Testis (tissue), 2 donors: ENCODE measurements at regions not wholly inside any gene's neighbourhood (a gene's known extent, or its start where the extent isn't known, plus 50 kb on each side); places are given as distances from the start of the nearest gene placed in this dataset.

Source experiments
- DNase-seq: peaks from one replicate; pipeline ENCODE4 v3.0.0-alpha.2; 2019
- H3K27ac ChIP-seq, 2 donors: fragments of 200-600 bp; sonication (generic); one replicate each; pipeline ENCODE4 v1.5.1; 2019
- H3K27me3 ChIP-seq: fragments of 200-600 bp; sonication (generic); one replicate; pipeline ENCODE4 v1.5.1; 2019
- H3K36me3 ChIP-seq: fragments of 200-600 bp; sonication (generic); one replicate; pipeline ENCODE4 v1.5.1; 2017; ENCODE audit warnings: low read depth; ENCODE audit errors: missing control alignments
- H3K4me1 ChIP-seq: fragments of 200-600 bp; sonication (generic); one replicate; pipeline ENCODE4 v1.5.1; 2019
- H3K4me3 ChIP-seq, 2 donors: fragments of 200-600 bp; sonication (generic); one replicate each; pipeline ENCODE4 v1.5.1; 2017 to 2019
- H3K9me3 ChIP-seq: fragments of 200-600 bp; sonication (generic); one replicate; pipeline ENCODE4 v1.5.1; 2017
- CTCF ChIP-seq, 3 experiments: fragments of 450-650 bp in 2 of 3; fragments of 200-600 bp in 1 of 3; sonication (generic) in 1 of 3; IDR thresholded peaks; one replicate each; pipeline ENCODE4 v1.5.1; 2016 to 2019; ENCODE audit warnings: antibody characterized with exemption in 3 of 3, mild to moderate bottlenecking in 2 of 3, moderate library complexity in 1 of 3
- POLR2A ChIP-seq: fragments of 450-650 bp; IDR thresholded peaks from one replicate; pipeline ENCODE4 v1.6.1; 2017; ENCODE audit warnings: antibody characterized with exemption, mild to moderate bottlenecking, moderate library complexity
- WGBS, 2 donors: methylation state at CpG; one replicate each; pipeline ENCODE4 v1.1.5; 2018; 5-methylcytosine and 5-hydroxymethylcytosine counted together
- intact Hi-C: fragments of 100-400 bp; cut with DNase I; formaldehyde crosslinking; loops from one replicate; pipeline ENCODE4 v1.15.1; 2023; ENCODE audit warnings: low total_unique reads

GRCh38 chr20:57075603-57076002, 190.8 kb downstream of the BMP7 start:
- Histone ChIP-seq H3K4me3 (no peak overlapping the region), H3K27ac (no peak overlapping the region), H3K27me3 (no peaks in the 10 kb centered on the region), H3K36me3 (no peaks in the 10 kb centered on the region), H3K9me3 (no peaks in the 10 kb centered on the region), H3K4me1 (no peaks in the 10 kb centered on the region)
- no peak for DNase-seq
- intact Hi-C loops = no loop called here
- TF ChIP-seq POLR2A = no peak
- no peak for TF ChIP-seq CTCF (IDR thresholded peaks at IDR 0.05)

GRCh38 chr20:57076152-57076652, 190.2 kb downstream of the BMP7 start:
- WGBS, 2 donors = 81 to 87% methylated on average over 11 of the region's 11 CpGs
- Histone ChIP-seq H3K27ac (no peak overlapping the region), H3K4me3 (no peak overlapping the region), H3K4me1 (no peaks in the 10 kb centered on the region), H3K27me3 (no peaks in the 10 kb centered on the region), H3K36me3 (no peaks in the 10 kb centered on the region), H3K9me3 (no peaks in the 10 kb centered on the region)
- TF ChIP-seq CTCF (IDR thresholded peaks at IDR 0.05) (no peak), POLR2A (no peak)
- intact Hi-C loops = no loop called here
- no peak for DNase-seq

GRCh38 chr20:57076951-57077350, 189.5 kb downstream of the BMP7 start:
- TF ChIP-seq CTCF (IDR thresholded peaks at IDR 0.05) (no peak), POLR2A (no peak)
- Histone ChIP-seq H3K4me1 (no peaks in the 10 kb centered on the region), H3K4me3 (no peak overlapping the region), H3K27ac (no peak overlapping the region), H3K36me3 (no peaks in the 10 kb centered on the region), H3K9me3 (no peaks in the 10 kb centered on the region), H3K27me3 (no peaks in the 10 kb centered on the region)
- intact Hi-C loops = no loop called here
- no peak for DNase-seq
- WGBS, 2 donors = 66 to 75% methylated on average over 3 of the region's 3 CpGs

GRCh38 chr20:57078116-57078515, 188.3 kb downstream of the BMP7 start:
- Histone ChIP-seq H3K4me3 (no peak overlapping the region), H3K36me3 (no peaks in the 10 kb centered on the region), H3K27ac (no peak overlapping the region), H3K9me3 (no peaks in the 10 kb centered on the region), H3K27me3 (no peaks in the 10 kb centered on the region), H3K4me1 (no peaks in the 10 kb centered on the region)
- no peak for DNase-seq
- intact Hi-C loops = no loop called here
- TF ChIP-seq CTCF (IDR thresholded peaks at IDR 0.05) (no peak), POLR2A (no peak)
- 92 to 97% methylated on average over 1 of the region's 1 CpG for WGBS, 2 donors
